ENCODE measurements at regions not wholly inside any gene's neighbourhood (a gene's known extent, or its start where the extent isn't known, plus 50 kb on each side); places are given as distances from the start of the nearest gene placed in this dataset.

DNA sequence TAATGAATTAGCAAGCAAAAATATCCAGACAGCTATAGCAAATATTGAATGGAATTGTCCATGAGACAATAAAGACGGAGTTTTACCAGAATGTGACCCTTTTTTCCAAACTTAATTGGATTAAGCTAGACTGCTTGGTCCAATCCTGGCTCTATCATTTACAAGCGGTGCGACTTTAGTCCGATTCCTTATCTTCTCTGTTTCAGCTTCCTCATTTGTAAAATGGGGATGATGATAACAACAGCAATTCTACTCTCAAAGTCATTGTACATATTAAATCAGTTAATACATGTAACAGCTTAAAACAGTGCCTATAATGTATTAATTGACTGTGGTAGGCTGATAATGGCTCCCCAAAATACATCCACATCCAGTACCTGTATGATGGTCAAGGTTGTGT lies 62.1 kb upstream of the CRBN start:
- TF ChIP-seq, protein P1, sequence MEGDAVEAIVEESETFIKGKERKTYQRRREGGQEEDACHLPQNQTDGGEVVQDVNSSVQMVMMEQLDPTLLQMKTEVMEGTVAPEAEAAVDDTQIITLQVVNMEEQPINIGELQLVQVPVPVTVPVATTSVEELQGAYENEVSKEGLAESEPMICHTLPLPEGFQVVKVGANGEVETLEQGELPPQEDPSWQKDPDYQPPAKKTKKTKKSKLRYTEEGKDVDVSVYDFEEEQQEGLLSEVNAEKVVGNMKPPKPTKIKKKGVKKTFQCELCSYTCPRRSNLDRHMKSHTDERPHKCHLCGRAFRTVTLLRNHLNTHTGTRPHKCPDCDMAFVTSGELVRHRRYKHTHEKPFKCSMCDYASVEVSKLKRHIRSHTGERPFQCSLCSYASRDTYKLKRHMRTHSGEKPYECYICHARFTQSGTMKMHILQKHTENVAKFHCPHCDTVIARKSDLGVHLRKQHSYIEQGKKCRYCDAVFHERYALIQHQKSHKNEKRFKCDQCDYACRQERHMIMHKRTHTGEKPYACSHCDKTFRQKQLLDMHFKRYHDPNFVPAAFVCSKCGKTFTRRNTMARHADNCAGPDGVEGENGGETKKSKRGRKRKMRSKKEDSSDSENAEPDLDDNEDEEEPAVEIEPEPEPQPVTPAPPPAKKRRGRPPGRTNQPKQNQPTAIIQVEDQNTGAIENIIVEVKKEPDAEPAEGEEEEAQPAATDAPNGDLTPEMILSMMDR (IDR thresholded peaks at IDR 0.05), result no peak
- TF ChIP-seq POLR2A (IDR thresholded peaks at IDR 0.05), result no peak
